ENCODE measurements at regions not wholly inside any gene's neighbourhood (a gene's known extent, or its start where the extent isn't known, plus 50 kb on each side); places are given as distances from the start of the nearest gene placed in this dataset.

DNA sequence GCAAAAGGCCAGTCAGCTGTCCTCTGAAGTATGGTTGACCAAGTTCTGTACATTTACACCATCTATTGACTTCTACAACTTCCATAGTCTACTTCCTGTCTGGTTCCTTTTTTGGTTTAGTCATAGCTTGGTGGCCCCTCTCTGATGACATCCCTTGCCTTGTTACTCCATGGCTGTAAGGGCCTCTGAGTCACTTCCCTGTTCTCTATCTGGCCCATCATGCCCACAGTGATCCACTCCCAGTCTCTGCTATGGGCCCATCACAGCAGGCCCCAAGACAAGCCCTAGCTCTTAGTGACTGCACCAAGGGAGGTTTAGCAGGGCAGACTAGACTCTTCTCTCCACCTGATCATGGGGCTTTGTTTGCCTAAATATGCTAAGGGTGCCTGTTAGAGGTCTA, 441.6 kb downstream of the HACE1 start:
- CTCF ChIA-PET = no interaction called here
- Histone ChIP-seq H3K79me2 (ENCODE audit: insufficient read depth) (no peaks in the 10 kb centered on the region), H3K4me2 (no peak overlapping the region), H3K36me3 (replicated peaks in 1 of 2; ENCODE audit: control insufficient read depth in 1 of 2, insufficient read depth in 2 of 2, low read length in 1 of 2) (no peaks in the 10 kb centered on the region), H3F3A (replicated peaks; ENCODE audit: insufficient read depth) (no peaks in the 10 kb centered on the region), H4K20me1 (ENCODE audit: insufficient read depth) (no peaks in the 10 kb centered on the region), H3K4me1 (ENCODE audit: control insufficient read depth in 1 of 2, insufficient read depth in 2 of 2, low read depth in 1 of 2, low read length in 1 of 2) (no peaks in the 10 kb centered on the region; a peak in 2 of 4 replicates), H3K9me2 (no peaks in the 10 kb centered on the region), H3K9ac (no peak overlapping the region), H3K4me3 (ENCODE audit: low read depth in 2 of 2, low read length in 1 of 2) (no peak overlapping the region), H3K9me3 (no peaks in the 10 kb centered on the region), H3K27me3 (ENCODE audit: insufficient read depth) (no peaks in the 10 kb centered on the region), H2AFZ (ENCODE audit: low read depth) (no peak overlapping the region), H3K27ac (ENCODE audit: low read depth in 2 of 2, low read length in 1 of 2) (no peak overlapping the region)
- TF ChIP-seq GATA2 (CRISPR knock-in tag; IDR thresholded peaks at IDR 0.05) (no peak), NRF1 (IDR thresholded peaks at IDR 0.05; ENCODE audit: low read depth, low read length) (no peak), TAF1 (IDR thresholded peaks at IDR 0.05; ENCODE audit: borderline replicate concordance, low read depth, low read length) (no peak), GABPA (IDR thresholded peaks at IDR 0.05; ENCODE audit: low read depth) (no peak), RFX5 (IDR thresholded peaks at IDR 0.05; ENCODE audit: low read length) (no peak), FOSL2 (IDR thresholded peaks at IDR 0.05; ENCODE audit: borderline replicate concordance, low read depth) (no peak), MXI1 (IDR thresholded peaks at IDR 0.05; ENCODE audit: low read depth, low read length) (no peak), JUND (IDR thresholded peaks at IDR 0.05) (no peak), RAD21 (IDR thresholded peaks at IDR 0.05; ENCODE audit: low read length) (no peak), EP300 (IDR thresholded peaks at IDR 0.05; ENCODE audit: borderline replicate concordance in 1 of 2, low read depth in 1 of 2, low read length in 1 of 2) (no peak)
- TF ChIP-seq, protein P1, sequence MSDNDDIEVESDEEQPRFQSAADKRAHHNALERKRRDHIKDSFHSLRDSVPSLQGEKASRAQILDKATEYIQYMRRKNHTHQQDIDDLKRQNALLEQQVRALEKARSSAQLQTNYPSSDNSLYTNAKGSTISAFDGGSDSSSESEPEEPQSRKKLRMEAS (IDR thresholded peaks at IDR 0.05; ENCODE audit: low read depth) = no peak
- POLR2A ChIA-PET = no interaction called here
- DNase-seq = no peak

DNA sequence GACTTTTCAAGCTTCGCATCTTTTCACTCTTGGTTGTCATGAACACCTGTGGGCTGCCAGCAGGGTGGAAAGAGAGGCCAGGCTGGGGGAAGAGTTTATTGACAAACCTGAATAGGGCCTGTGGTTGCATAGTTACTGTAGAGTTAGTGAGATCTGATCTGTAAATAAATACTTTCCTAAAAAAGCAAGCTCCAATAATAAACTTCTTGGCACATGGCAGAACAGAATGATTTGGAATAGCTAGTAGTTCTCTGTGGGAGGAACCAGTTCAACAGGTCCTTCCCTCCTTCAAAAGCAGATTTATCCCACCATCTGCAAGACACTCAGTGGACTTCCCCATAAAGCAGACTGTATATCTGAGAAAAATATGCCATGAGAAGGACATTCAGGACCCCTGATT, 445.0 kb downstream of the HACE1 start:
- ChIA-PET CTCF (no interaction called here), POLR2A (no interaction called here)
- TF ChIP-seq RFX5 (IDR thresholded peaks at IDR 0.05; ENCODE audit: low read length) (no peak), CHD2 (IDR thresholded peaks at IDR 0.05; ENCODE audit: low read length, partially characterized antibody) (no peak), RAD21 (IDR thresholded peaks at IDR 0.05; ENCODE audit: low read length) (no peak), JUND (IDR thresholded peaks at IDR 0.05) (no peak), RXRA (IDR thresholded peaks at IDR 0.05; ENCODE audit: borderline replicate concordance, low read depth) (no peak), TAF1 (IDR thresholded peaks at IDR 0.05; ENCODE audit: borderline replicate concordance, low read depth, low read length) (no peak), POLR2AphosphoS5 (IDR thresholded peaks at IDR 0.05; ENCODE audit: low read depth, low read length) (no peak), EP300 (IDR thresholded peaks at IDR 0.05; ENCODE audit: borderline replicate concordance in 1 of 2, low read depth in 1 of 2, low read length in 1 of 2) (no peak), SIN3A (IDR thresholded peaks at IDR 0.05; ENCODE audit: borderline replicate concordance, low read depth, low read length) (no peak), FOSL2 (IDR thresholded peaks at IDR 0.05; ENCODE audit: borderline replicate concordance, low read depth) (no peak), MXI1 (IDR thresholded peaks at IDR 0.05; ENCODE audit: low read depth, low read length) (no peak), ELF1 (IDR thresholded peaks at IDR 0.05) (no peak), NRF1 (IDR thresholded peaks at IDR 0.05; ENCODE audit: low read depth, low read length) (no peak)
- TF ChIP-seq, protein P2, sequence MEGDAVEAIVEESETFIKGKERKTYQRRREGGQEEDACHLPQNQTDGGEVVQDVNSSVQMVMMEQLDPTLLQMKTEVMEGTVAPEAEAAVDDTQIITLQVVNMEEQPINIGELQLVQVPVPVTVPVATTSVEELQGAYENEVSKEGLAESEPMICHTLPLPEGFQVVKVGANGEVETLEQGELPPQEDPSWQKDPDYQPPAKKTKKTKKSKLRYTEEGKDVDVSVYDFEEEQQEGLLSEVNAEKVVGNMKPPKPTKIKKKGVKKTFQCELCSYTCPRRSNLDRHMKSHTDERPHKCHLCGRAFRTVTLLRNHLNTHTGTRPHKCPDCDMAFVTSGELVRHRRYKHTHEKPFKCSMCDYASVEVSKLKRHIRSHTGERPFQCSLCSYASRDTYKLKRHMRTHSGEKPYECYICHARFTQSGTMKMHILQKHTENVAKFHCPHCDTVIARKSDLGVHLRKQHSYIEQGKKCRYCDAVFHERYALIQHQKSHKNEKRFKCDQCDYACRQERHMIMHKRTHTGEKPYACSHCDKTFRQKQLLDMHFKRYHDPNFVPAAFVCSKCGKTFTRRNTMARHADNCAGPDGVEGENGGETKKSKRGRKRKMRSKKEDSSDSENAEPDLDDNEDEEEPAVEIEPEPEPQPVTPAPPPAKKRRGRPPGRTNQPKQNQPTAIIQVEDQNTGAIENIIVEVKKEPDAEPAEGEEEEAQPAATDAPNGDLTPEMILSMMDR (IDR thresholded peaks at IDR 0.05) = no peak
- TF ChIP-seq, protein P3, sequence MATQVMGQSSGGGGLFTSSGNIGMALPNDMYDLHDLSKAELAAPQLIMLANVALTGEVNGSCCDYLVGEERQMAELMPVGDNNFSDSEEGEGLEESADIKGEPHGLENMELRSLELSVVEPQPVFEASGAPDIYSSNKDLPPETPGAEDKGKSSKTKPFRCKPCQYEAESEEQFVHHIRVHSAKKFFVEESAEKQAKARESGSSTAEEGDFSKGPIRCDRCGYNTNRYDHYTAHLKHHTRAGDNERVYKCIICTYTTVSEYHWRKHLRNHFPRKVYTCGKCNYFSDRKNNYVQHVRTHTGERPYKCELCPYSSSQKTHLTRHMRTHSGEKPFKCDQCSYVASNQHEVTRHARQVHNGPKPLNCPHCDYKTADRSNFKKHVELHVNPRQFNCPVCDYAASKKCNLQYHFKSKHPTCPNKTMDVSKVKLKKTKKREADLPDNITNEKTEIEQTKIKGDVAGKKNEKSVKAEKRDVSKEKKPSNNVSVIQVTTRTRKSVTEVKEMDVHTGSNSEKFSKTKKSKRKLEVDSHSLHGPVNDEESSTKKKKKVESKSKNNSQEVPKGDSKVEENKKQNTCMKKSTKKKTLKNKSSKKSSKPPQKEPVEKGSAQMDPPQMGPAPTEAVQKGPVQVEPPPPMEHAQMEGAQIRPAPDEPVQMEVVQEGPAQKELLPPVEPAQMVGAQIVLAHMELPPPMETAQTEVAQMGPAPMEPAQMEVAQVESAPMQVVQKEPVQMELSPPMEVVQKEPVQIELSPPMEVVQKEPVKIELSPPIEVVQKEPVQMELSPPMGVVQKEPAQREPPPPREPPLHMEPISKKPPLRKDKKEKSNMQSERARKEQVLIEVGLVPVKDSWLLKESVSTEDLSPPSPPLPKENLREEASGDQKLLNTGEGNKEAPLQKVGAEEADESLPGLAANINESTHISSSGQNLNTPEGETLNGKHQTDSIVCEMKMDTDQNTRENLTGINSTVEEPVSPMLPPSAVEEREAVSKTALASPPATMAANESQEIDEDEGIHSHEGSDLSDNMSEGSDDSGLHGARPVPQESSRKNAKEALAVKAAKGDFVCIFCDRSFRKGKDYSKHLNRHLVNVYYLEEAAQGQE (IDR thresholded peaks at IDR 0.05; ENCODE audit: low read depth, low read length) = no peak
- TF ChIP-seq, protein P1 (IDR thresholded peaks at IDR 0.05; ENCODE audit: low read depth) = no peak
- TF ChIP-seq, protein P4, sequence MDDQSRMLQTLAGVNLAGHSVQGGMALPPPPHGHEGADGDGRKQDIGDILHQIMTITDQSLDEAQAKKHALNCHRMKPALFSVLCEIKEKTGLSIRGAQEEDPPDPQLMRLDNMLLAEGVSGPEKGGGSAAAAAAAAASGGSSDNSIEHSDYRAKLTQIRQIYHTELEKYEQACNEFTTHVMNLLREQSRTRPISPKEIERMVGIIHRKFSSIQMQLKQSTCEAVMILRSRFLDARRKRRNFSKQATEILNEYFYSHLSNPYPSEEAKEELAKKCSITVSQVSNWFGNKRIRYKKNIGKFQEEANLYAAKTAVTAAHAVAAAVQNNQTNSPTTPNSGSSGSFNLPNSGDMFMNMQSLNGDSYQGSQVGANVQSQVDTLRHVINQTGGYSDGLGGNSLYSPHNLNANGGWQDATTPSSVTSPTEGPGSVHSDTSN (IDR thresholded peaks at IDR 0.05) = no peak
- TF ChIP-seq, protein P5, sequence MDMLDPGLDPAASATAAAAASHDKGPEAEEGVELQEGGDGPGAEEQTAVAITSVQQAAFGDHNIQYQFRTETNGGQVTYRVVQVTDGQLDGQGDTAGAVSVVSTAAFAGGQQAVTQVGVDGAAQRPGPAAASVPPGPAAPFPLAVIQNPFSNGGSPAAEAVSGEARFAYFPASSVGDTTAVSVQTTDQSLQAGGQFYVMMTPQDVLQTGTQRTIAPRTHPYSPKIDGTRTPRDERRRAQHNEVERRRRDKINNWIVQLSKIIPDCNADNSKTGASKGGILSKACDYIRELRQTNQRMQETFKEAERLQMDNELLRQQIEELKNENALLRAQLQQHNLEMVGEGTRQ (IDR thresholded peaks at IDR 0.05; ENCODE audit: borderline replicate concordance, low read depth, low read length) = no peak
- Histone ChIP-seq H3F3A (replicated peaks; ENCODE audit: insufficient read depth) (no peaks in the 10 kb centered on the region), H4K20me1 (ENCODE audit: insufficient read depth) (no peaks in the 10 kb centered on the region), H3K9me2 (no peaks in the 10 kb centered on the region), H3K9me3 (no peaks in the 10 kb centered on the region), H3K27ac (ENCODE audit: low read depth in 2 of 2, low read length in 1 of 2) (no peak overlapping the region), H3K4me1 (ENCODE audit: control insufficient read depth in 1 of 2, insufficient read depth in 2 of 2, low read depth in 1 of 2, low read length in 1 of 2) (no peaks in the 10 kb centered on the region), H3K4me3 (ENCODE audit: low read depth in 2 of 2, low read length in 1 of 2) (no peak overlapping the region), H3K79me2 (ENCODE audit: insufficient read depth) (no peaks in the 10 kb centered on the region), H3K27me3 (ENCODE audit: insufficient read depth) (no peaks in the 10 kb centered on the region), H2AFZ (ENCODE audit: low read depth) (no peak overlapping the region), H3K4me2 (no peak overlapping the region), H3K36me3 (replicated peaks in 1 of 2; ENCODE audit: control insufficient read depth in 1 of 2, insufficient read depth in 2 of 2, low read length in 1 of 2) (no peaks in the 10 kb centered on the region), H3K9ac (no peak overlapping the region)
- WGBS (ENCODE audit: low lambda C conversion rate) = 60% methylated on average over 1 of the region's 1 CpG
- no peak for DNase-seq
